ENCODE measurements at regions not wholly inside any gene's neighbourhood (a gene's known extent, or its start where the extent isn't known, plus 50 kb on each side); places are given as distances from the start of the nearest gene placed in this dataset.

DNA sequence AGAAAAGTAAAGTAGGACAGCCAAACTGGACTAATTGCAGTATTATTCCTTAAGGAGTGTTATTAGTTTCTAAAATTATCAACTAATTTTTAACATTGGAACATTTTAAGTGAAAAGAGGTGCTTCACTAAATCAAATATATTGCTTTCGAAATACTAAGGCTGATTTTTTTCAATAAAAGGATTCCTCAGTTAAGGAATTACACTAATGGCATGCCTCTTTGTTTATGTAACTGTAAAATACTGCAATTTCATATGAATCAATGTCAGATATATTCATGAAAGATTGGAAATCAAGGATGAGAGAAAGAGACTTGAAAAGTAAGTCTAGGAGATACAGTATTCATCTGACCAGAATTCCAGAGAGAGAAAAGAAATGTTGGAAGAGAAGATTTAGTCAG, 129.8 kb downstream of the TANC2 start:
- TF ChIP-seq ZFX (IDR thresholded peaks at IDR 0.05): no peak
- no peak for TF ChIP-seq CTCF (conservative IDR thresholded peaks at IDR 0.05)
- no peak overlapping the region for H3K27ac ChIP-seq

DNA sequence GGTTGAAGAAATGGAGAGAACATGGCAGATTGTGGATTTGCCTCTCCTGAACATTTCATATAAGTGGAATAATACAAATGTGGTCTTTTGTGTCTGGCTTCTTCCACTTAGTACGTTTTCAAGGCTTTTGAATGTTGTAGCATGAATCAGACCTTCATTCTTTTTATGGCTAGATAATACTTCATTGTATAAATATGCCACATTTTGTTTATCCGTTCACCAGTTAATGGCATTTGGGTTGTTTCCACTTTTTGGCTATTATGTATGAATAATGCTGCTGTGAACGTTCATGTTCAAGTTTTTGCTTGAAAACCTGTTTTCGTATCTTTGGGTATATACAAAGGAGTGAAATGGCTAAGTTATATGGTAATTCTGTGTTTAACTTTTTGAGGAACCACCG, 130.4 kb downstream of the TANC2 start:
- no peak overlapping the region for H3K27ac ChIP-seq
- TF ChIP-seq CTCF (conservative IDR thresholded peaks at IDR 0.05) (no peak), ZFX (IDR thresholded peaks at IDR 0.05) (no peak)

DNA sequence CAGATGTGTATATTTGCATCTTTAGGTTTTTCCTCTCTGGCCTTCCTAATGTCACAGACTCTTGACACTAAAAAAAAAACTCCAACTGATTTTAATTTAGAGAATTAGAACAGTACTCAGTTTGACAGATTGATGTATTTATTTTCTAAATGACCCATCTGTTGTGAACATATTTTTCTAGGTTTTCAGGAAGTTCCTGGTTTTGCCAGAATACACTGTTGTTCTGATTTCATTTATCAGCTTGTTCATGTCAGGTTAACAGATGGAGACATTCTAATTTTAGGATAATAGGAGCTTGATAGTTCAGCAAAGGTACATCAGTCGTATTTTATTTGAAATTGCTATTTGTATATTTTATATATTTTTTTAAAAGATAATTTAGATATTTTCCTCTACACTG, 133.4 kb downstream of the TANC2 start:
- TF ChIP-seq ZFX (IDR thresholded peaks at IDR 0.05) (no peak), CTCF (conservative IDR thresholded peaks at IDR 0.05) (no peak)
- H3K27ac ChIP-seq: no peak overlapping the region

DNA sequence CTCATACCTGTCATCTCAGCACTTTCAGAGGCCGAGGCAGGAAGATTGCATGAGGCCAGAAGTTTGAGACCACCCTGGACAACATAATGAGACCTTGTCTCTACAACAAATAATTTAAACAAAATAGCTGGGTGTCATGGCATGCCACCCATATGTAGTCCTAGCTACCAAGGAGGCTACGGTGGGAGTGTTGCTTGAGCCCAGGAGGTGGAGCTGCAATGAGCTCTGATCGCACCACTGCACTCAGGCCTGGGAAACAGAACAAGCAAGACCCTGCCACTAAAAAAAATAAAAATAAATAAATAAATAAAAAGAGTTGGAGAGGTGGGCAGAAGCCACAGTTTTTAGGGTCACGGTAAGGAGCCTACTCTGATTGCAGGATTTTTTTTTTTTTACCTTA, 136.0 kb downstream of the TANC2 start:
- H3K27ac ChIP-seq: no peak overlapping the region
- TF ChIP-seq ZFX (IDR thresholded peaks at IDR 0.05) (no peak), CTCF (conservative IDR thresholded peaks at IDR 0.05) (no peak)

GRCh38 chr17:63106050-63106449, 140.0 kb downstream of the TANC2 start:
- no peak for TF ChIP-seq CTCF (conservative IDR thresholded peaks at IDR 0.05)
- no peak for TF ChIP-seq ZFX (IDR thresholded peaks at IDR 0.05)

DNA sequence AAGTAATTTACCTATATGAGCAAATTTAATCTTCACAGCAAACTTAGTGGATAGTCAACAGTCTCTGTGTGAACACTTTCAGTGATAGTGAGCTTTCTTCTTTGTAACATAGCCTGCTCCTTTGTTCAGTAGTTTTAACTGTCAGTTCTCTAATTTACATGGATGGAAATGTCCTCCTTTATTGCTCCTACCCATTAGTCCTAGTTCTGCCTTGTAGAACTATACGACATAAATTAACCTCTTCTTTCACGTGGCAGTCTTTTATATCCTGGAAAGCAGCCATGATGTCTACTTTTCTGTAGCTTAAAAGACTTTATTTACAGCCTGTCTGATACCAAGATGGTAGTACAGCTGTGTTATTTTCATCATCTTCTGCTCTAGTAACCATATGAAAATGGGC, 143.6 kb downstream of the TANC2 start:
- TF ChIP-seq ZFX (IDR thresholded peaks at IDR 0.05) (no peak), CTCF (conservative IDR thresholded peaks at IDR 0.05) (no peak)

More at GRCh38 chr17:63106050-63106449, 140.0 kb downstream of the TANC2 start:
- no peak overlapping the region for H3K27ac ChIP-seq

GRCh38 chr17:63113167-63113566, 147.1 kb downstream of the TANC2 start:
- TF ChIP-seq ZFX (IDR thresholded peaks at IDR 0.05): no peak
- TF ChIP-seq CTCF (conservative IDR thresholded peaks at IDR 0.05): peak; percentile 57
- H3K27ac ChIP-seq: no peak overlapping the region

More for the DNA sequence above, 143.6 kb downstream of the TANC2 start:
- no peak overlapping the region for H3K27ac ChIP-seq

Measured in C4-2B (cell line).